Activated CD8-positive, alpha-beta memory T cell treated with anti-CD3 and anti-CD28 coated beads for 4 hours (primary cell): ENCODE measurements at regions not wholly inside any gene's neighbourhood (a gene's known extent, or its start where the extent isn't known, plus 50 kb on each side); places are given as distances from the start of the nearest gene placed in this dataset.

Source experiments
- DNase-seq, 2 donors: peaks; one replicate each; pipeline ENCODE4 v3.0.0-alpha.2; 2020; ENCODE audit warnings: low read depth in 2 of 2

GRCh38 chr1:34606504-34606903 is 148.3 kb upstream of the GJB5 start:
- DNase-seq, result no peak

- no peak for DNase-seq
Measured at GRCh38 chr1:34610063-34610462, 144.8 kb upstream of the GJB5 start.

GRCh38 chr1:34611571-34611970 is 143.3 kb upstream of the GJB5 start:
- DNase-seq, result no peak

- DNase-seq, result no peak
Measured at GRCh38 chr1:34612091-34612827, 142.6 kb upstream of the GJB5 start.

- no peak for DNase-seq
Measured at GRCh38 chr1:34617321-34618118, 137.3 kb upstream of the GJB5 start.

- DNase-seq, result no peak
Measured at GRCh38 chr1:34618381-34618780, 136.5 kb upstream of the GJB5 start.

GRCh38 chr1:34619256-34619655 is 135.6 kb upstream of the GJB5 start:
- DNase-seq, result no peak

GRCh38 chr1:34621916-34622315 is 132.9 kb upstream of the GJB5 start:
- DNase-seq, result no peak

GRCh38 chr1:34625521-34626015 is 129.3 kb upstream of the GJB5 start:
- DNase-seq, result no peak

- no peak for DNase-seq
Measured at GRCh38 chr1:34627465-34628240, 127.2 kb upstream of the GJB5 start.

GRCh38 chr1:34631126-34631525 is 123.7 kb upstream of the GJB5 start:
- no peak for DNase-seq

- DNase-seq, result no peak
Measured at GRCh38 chr1:34639701-34640100, 115.1 kb upstream of the GJB5 start.

- DNase-seq, result no peak
Measured at GRCh38 chr1:34640654-34641401, 114.0 kb upstream of the GJB5 start.

- no peak for DNase-seq
Measured at GRCh38 chr1:34642679-34643078, 112.2 kb upstream of the GJB5 start.

- no peak for DNase-seq
Measured at GRCh38 chr1:34645109-34645688, 109.6 kb upstream of the GJB5 start.

GRCh38 chr1:34645919-34646318 is 108.9 kb upstream of the GJB5 start:
- no peak for DNase-seq

- DNase-seq, result no peak
Measured at GRCh38 chr1:34648501-34648900, 106.3 kb upstream of the GJB5 start.

- no peak for DNase-seq
Measured at GRCh38 chr1:34650090-34650489, 104.8 kb upstream of the GJB5 start.

GRCh38 chr1:34650800-34651199 is 104.0 kb upstream of the GJB5 start:
- no peak for DNase-seq

GRCh38 chr1:34653110-34653509 is 101.7 kb upstream of the GJB5 start:
- DNase-seq, result no peak

GRCh38 chr1:34655206-34655874 is 99.5 kb upstream of the GJB5 start:
- DNase-seq, result no peak
